Left ventricle myocardium inferior (tissue), 1 donor: ENCODE measurements at regions not wholly inside any gene's neighbourhood (a gene's known extent, or its start where the extent isn't known, plus 50 kb on each side); places are given as distances from the start of the nearest gene placed in this dataset.

Source experiments
- DNase-seq: peaks from one replicate; pipeline ENCODE4 v3.0.0-alpha.2; 2020
- H3K27ac ChIP-seq: fragments of 200-600 bp; replicated peaks from 2 replicates; pipeline ENCODE4 v1.8.0; 2021
- H3K27me3 ChIP-seq: fragments of 200-600 bp; 2 replicates; pipeline ENCODE4 v1.8.0; 2021; ENCODE audit warnings: low read depth
- H3K36me3 ChIP-seq: fragments of 200-600 bp; 2 replicates; pipeline ENCODE4 v1.8.0; 2021
- H3K4me1 ChIP-seq: fragments of 200-600 bp; 2 replicates; pipeline ENCODE4 v1.8.0; 2021
- H3K4me3 ChIP-seq: fragments of 200-600 bp; 2 replicates; pipeline ENCODE4 v1.8.0; 2021; ENCODE audit warnings: mild to moderate bottlenecking, moderate library complexity
- H3K9me3 ChIP-seq: fragments of 200-600 bp; replicated peaks from 2 replicates; pipeline ENCODE4 v1.8.0; 2021
- intact Hi-C: fragments of 100-400 bp; cut with micrococcal nuclease; formaldehyde crosslinking; loops from one replicate; pipeline ENCODE4 v1.11.0; 2022
- TF ChIP-seq, protein P1 (sequence below): fragments of 200-600 bp; IDR thresholded peaks from 2 replicates; pipeline ENCODE4 v1.8.0; 2021; ENCODE audit warnings: antibody characterized with exemption, mild to moderate bottlenecking, borderline replicate concordance
- donor health status: DM: no; HTN: yes; CAD: no; lungs with severe emphysema.

DNA sequence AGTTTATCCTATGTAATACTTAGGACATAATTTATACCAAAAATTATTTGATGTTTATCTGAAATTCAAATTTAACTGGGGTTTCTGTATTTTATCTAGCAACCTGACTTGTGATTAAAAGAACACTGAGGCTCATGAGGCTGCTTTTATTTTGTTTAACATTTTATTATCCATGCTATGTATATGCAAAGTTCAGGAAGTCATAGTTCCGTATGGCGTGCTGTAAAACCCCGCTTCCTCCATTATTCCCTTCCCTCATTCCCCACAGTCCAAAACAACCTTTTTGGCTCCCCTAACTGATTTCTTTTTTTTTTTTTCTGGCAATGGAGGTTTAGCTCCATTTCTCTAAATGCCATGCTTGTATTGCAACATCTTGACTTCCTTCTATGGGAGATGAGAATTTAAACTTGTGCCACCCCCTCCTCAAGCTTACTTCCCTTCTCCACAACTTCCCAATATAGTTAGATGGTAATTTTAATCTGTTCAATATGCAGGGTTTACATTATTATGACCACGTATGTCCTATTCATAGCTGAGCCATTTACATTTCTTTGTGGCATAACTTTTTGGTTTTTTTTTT lies 138.0 kb upstream of the DNAH14 start:
- intact Hi-C loops, result no loop called here
- no peak for DNase-seq
- TF ChIP-seq, protein P1, sequence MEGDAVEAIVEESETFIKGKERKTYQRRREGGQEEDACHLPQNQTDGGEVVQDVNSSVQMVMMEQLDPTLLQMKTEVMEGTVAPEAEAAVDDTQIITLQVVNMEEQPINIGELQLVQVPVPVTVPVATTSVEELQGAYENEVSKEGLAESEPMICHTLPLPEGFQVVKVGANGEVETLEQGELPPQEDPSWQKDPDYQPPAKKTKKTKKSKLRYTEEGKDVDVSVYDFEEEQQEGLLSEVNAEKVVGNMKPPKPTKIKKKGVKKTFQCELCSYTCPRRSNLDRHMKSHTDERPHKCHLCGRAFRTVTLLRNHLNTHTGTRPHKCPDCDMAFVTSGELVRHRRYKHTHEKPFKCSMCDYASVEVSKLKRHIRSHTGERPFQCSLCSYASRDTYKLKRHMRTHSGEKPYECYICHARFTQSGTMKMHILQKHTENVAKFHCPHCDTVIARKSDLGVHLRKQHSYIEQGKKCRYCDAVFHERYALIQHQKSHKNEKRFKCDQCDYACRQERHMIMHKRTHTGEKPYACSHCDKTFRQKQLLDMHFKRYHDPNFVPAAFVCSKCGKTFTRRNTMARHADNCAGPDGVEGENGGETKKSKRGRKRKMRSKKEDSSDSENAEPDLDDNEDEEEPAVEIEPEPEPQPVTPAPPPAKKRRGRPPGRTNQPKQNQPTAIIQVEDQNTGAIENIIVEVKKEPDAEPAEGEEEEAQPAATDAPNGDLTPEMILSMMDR, result no peak
- Histone ChIP-seq H3K9me3 (no peaks in the 10 kb centered on the region), H3K27me3 (no peaks in the 10 kb centered on the region), H3K27ac (no peak overlapping the region), H3K4me3 (no peak overlapping the region), H3K4me1 (no peaks in the 10 kb centered on the region), H3K36me3 (no peaks in the 10 kb centered on the region)

DNA sequence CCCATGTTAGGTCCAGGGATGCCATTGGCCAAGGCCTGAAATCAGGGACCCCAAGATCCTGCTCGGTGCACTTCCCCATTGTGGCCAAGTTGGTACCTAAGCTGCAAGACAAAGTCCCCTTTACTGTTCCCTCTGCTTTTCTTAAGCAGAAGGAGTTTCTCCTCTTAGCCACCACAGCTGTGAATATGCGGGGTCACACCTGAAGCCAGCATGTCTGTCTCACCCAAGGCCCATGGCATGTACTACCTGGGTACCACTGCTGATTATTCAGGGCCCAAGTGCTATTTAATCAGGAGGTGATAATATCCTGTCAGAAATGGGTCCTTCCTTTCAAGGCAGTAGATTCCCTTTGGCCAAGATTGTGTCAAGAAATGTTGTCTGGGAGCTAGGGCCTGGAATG lies 133.9 kb upstream of the DNAH14 start:
- intact Hi-C loops, result no loop called here
- Histone ChIP-seq H3K9me3 (no peaks in the 10 kb centered on the region), H3K27me3 (no peaks in the 10 kb centered on the region), H3K4me1 (no peaks in the 10 kb centered on the region), H3K4me3 (no peak overlapping the region), H3K27ac (no peak overlapping the region), H3K36me3 (no peaks in the 10 kb centered on the region)
- TF ChIP-seq, protein P1, result no peak
- DNase-seq, result no peak

DNA sequence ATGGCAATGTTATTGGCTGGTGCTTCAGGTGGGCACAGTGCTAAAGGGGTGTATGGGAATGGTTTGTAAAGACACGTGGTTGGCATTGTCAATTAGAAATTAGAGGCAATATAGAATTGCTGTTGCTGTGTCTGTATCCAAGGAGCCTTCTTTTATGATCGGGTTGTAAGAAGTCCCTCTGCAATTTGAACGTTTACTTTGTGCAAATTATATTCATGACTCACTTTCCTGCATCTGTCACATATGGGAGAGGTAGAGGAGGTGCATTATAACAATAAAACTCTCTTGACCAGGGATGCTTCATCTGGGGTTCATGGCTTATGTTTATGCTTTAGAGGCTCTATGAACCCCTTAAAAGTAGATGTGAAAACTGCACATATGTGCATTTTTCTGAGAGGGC lies 130.4 kb upstream of the DNAH14 start:
- H3K4me1 ChIP-seq, result no peaks in the 10 kb centered on the region
- intact Hi-C loops, result no loop called here
- DNase-seq, result no peak
- no peaks in the 10 kb centered on the region for H3K9me3 ChIP-seq
- peaks cover 4% of the 10 kb centered on the region for H3K27me3 ChIP-seq
- no peak overlapping the region for H3K4me3 ChIP-seq
- no peaks in the 10 kb centered on the region for H3K36me3 ChIP-seq
- TF ChIP-seq, protein P1, result no peak
- no peak overlapping the region for H3K27ac ChIP-seq

DNA sequence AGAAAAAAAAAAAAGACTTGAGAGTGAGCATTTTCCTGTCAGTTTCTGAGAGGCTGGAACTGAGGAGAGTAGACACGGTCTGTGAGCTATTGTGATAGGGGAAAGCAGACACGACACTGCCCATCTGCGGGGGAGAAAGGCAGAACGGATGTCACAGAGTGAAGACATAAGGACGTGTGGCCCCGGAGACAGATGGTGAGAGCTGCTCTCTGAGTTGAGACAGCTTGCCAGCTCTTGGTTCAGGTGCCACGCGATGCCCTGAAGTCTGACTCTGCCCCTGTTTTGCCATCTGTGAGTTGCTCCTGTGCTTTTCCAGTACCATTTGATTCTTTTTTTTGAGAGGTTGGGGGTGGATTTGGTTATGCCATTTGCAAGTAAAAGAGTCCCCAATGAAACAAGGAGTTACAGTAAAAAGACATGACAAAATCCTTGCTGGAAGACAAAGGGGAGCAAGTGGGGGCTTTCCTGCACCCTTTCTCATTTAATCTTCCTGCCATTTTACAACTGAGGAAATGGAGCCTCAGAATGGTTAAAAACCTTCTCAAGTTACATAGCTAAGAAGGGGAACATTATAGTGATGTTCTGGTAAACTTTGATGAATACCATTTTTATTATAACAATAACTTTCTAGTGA lies 128.9 kb upstream of the DNAH14 start:
- Histone ChIP-seq H3K27ac (no peak overlapping the region), H3K4me3 (no peak overlapping the region), H3K36me3 (no peaks in the 10 kb centered on the region), H3K27me3 (peaks cover 4% of the 10 kb centered on the region), H3K4me1 (no peaks in the 10 kb centered on the region), H3K9me3 (no peaks in the 10 kb centered on the region)
- TF ChIP-seq, protein P1, result no peak
- no peak for DNase-seq
- intact Hi-C loops, result no loop called here

DNA sequence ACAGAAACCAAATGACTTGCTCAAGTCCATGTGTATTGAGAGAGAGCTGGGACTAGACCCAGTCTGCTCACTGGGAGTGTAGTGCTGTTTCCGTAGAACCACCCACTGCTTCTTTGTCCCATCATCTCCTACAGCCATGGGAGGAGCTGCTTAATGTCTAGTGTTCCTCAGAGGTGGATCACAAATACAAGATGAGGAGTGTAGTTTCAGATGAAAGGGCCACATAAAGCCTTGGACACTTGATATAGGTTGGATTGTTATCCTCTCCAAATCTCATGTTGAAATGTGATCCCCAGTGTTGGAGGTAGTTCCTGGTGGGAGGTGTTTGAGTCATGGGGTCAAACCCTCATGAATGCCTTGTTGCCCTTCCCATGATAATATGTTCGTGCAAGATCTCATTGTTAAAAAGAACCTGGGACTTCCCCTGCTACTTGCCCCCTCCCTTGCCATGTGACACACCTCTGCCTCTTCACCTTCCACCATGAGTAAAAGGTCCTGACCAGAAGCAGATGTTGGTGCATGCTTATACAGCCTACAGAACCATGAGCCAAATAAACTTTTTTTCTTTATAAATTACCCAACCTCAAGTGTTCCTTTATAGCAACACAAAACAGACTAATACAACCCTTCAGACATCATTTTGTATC lies 127.5 kb upstream of the DNAH14 start:
- intact Hi-C loops, result no loop called here

More for the DNA sequence above, 127.5 kb upstream of the DNAH14 start:
- Histone ChIP-seq H3K4me3 (no peak overlapping the region), H3K27ac (no peak overlapping the region), H3K4me1 (no peaks in the 10 kb centered on the region), H3K9me3 (no peaks in the 10 kb centered on the region), H3K36me3 (no peaks in the 10 kb centered on the region), H3K27me3 (peaks cover 4% of the 10 kb centered on the region)
- TF ChIP-seq, protein P1, result no peak
- no peak for DNase-seq
